ENCODE measurements at regions not wholly inside any gene's neighbourhood (a gene's known extent, or its start where the extent isn't known, plus 50 kb on each side); places are given as distances from the start of the nearest gene placed in this dataset.

DNA sequence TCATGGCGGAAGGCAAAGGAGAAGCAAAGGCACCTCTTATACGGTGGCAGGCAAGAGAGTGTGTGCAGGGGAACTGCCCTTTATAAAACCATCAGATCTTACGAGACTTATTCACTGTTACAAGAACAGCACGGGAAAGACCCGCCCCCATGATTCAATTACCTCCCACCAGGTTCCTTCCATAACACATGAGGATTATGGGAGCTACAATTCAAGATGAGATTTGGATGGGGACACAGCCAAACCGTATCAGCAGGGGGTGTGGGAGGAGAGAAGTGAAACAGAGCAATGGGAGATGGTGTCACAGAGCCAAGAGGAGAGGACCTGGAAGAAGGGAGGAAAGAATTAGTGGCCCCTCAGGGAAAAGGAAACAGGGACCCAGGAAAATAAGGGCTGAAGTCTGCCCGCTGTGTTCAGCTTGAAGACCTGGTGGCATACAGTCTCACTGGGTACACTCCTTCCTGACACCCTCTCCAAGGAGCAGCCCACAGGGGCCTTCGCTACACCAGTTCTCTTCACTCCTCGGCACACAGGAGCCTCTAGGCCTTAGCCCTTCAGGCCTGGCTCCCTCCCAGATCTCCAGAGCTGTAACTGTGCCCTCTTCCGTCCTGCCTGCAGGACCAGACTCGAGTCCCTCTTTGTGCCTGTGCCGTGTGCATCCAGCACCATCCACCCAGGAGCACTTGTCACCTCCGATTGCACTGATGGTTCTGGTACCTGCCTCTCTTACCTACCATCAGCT, 262.1 kb downstream of the EIPR1 start:
- Histone ChIP-seq H3K27ac (ENCODE audit: insufficient read depth, low read length) (no peak overlapping the region), H2BK5ac (ENCODE audit: low read depth, low read length, poor library complexity, severe bottlenecking) (no peak overlapping the region), H3K36me3 (ENCODE audit: control insufficient read depth, insufficient read depth, low read length) (no peaks in the 10 kb centered on the region), H4K91ac (ENCODE audit: insufficient read depth, low read depth, low read length) (no peak overlapping the region), H2BK120ac (ENCODE audit: low read depth, low read length) (no peak overlapping the region), H3K14ac (replicated peaks; ENCODE audit: low read depth, low read length) (no peak overlapping the region), H3K23ac (ENCODE audit: low read depth, low read length) (no peak overlapping the region), H2AK9ac (replicated peaks; ENCODE audit: low read depth, low read length, poor library complexity) (no peak overlapping the region), H4K20me1 (ENCODE audit: insufficient read depth, low read length) (no peaks in the 10 kb centered on the region), H4K8ac (ENCODE audit: low read depth in 2 of 2, low read length in 2 of 2) (no peak overlapping the region), H3K9ac (ENCODE audit: low read depth, low read length) (no peak overlapping the region), H3K18ac (ENCODE audit: low read depth, low read length) (no peak overlapping the region), H3K9me3 (ENCODE audit: control insufficient read depth, insufficient read depth, low read length) (peaks cover 18% of the 10 kb centered on the region), H4K5ac (ENCODE audit: low read depth, low read length) (no peak overlapping the region), H3K27me3 (ENCODE audit: control insufficient read depth, insufficient read depth, low read length) (no peaks in the 10 kb centered on the region), H2AFZ (replicated peaks; ENCODE audit: low read length, poor library complexity) (no peak overlapping the region), H3K9me1 (ENCODE audit: insufficient read depth, low read length) (no peaks in the 10 kb centered on the region), H2BK20ac (ENCODE audit: low read depth, low read length) (no peak overlapping the region), H3K79me1 (ENCODE audit: low read depth in 1 of 2, low read length in 2 of 2) (no peaks in the 10 kb centered on the region), H3K4me1 (ENCODE audit: control insufficient read depth, insufficient read depth, low read length) (no peaks in the 10 kb centered on the region), H3K4ac (ENCODE audit: low read depth, low read length) (no peak overlapping the region), H3K4me3 (ENCODE audit: insufficient read depth, low read depth, low read length) (no peak overlapping the region), H2AK5ac (ENCODE audit: low read depth, low read length) (no peak overlapping the region), H2BK15ac (ENCODE audit: low read depth, low read length) (no peak overlapping the region), H3K56ac (ENCODE audit: extremely low read depth, insufficient read depth, low read length) (no peak overlapping the region), H3K4me2 (ENCODE audit: low read depth, low read length) (no peak overlapping the region)
- ATAC-seq (ENCODE audit: low read depth) (no peak), DNase-seq (no peak)
- TF ChIP-seq RAD21 (IDR thresholded peaks at IDR 0.05; ENCODE audit: low read length) = no peak
- TF ChIP-seq CEBPB (IDR thresholded peaks at IDR 0.05; ENCODE audit: low read depth, low read length) = no peak
- TF ChIP-seq MXI1 (IDR thresholded peaks at IDR 0.05; ENCODE audit: borderline replicate concordance, low read depth, low read length) = no peak
- TF ChIP-seq CHD1 (IDR thresholded peaks at IDR 0.05; ENCODE audit: low read depth, low read length) = no peak
- TF ChIP-seq NFE2L2 (IDR thresholded peaks at IDR 0.05; ENCODE audit: low read depth, low read length) = no peak
- TF ChIP-seq RCOR1 (IDR thresholded peaks at IDR 0.05; ENCODE audit: insufficient replicate concordance, low read length) = no peak
- no peak for TF ChIP-seq SMC3 (IDR thresholded peaks at IDR 0.05; ENCODE audit: low read depth, low read length)
- TF ChIP-seq POLR2A (IDR thresholded peaks at IDR 0.05; ENCODE audit: low read depth, low read length) = no peak
- no peak for TF ChIP-seq BHLHE40 (IDR thresholded peaks at IDR 0.05; ENCODE audit: low read depth, low read length)
- no peak for TF ChIP-seq MAFK (IDR thresholded peaks at IDR 0.05; ENCODE audit: low read depth, low read length)
- TF ChIP-seq, protein P1, sequence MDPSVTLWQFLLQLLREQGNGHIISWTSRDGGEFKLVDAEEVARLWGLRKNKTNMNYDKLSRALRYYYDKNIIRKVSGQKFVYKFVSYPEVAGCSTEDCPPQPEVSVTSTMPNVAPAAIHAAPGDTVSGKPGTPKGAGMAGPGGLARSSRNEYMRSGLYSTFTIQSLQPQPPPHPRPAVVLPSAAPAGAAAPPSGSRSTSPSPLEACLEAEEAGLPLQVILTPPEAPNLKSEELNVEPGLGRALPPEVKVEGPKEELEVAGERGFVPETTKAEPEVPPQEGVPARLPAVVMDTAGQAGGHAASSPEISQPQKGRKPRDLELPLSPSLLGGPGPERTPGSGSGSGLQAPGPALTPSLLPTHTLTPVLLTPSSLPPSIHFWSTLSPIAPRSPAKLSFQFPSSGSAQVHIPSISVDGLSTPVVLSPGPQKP (IDR thresholded peaks at IDR 0.05; ENCODE audit: borderline replicate concordance, low read depth, low read length) = no peak
- no peak for TF ChIP-seq MAZ (IDR thresholded peaks at IDR 0.05; ENCODE audit: borderline replicate concordance, low read depth, low read length)
- TF ChIP-seq RFX5 (IDR thresholded peaks at IDR 0.05; ENCODE audit: low read depth, low read length) = no peak
- TF ChIP-seq, protein P2, sequence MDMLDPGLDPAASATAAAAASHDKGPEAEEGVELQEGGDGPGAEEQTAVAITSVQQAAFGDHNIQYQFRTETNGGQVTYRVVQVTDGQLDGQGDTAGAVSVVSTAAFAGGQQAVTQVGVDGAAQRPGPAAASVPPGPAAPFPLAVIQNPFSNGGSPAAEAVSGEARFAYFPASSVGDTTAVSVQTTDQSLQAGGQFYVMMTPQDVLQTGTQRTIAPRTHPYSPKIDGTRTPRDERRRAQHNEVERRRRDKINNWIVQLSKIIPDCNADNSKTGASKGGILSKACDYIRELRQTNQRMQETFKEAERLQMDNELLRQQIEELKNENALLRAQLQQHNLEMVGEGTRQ (IDR thresholded peaks at IDR 0.05; ENCODE audit: low read depth, low read length) = no peak
- TF ChIP-seq, protein P3, sequence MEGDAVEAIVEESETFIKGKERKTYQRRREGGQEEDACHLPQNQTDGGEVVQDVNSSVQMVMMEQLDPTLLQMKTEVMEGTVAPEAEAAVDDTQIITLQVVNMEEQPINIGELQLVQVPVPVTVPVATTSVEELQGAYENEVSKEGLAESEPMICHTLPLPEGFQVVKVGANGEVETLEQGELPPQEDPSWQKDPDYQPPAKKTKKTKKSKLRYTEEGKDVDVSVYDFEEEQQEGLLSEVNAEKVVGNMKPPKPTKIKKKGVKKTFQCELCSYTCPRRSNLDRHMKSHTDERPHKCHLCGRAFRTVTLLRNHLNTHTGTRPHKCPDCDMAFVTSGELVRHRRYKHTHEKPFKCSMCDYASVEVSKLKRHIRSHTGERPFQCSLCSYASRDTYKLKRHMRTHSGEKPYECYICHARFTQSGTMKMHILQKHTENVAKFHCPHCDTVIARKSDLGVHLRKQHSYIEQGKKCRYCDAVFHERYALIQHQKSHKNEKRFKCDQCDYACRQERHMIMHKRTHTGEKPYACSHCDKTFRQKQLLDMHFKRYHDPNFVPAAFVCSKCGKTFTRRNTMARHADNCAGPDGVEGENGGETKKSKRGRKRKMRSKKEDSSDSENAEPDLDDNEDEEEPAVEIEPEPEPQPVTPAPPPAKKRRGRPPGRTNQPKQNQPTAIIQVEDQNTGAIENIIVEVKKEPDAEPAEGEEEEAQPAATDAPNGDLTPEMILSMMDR (conservative IDR thresholded peaks at IDR 0.05; ENCODE audit: low read depth, low read length) = no peak
- no peak for TF ChIP-seq FOS (IDR thresholded peaks at IDR 0.05; ENCODE audit: low read depth, low read length)
- dilution Hi-C loops (cut with HindIII; ENCODE audit: low sequenced_read_pairs, unreplicated experiment) = no loop called here
- in situ Hi-C loops (cut with MboI; ENCODE audit: low sequenced_read_pairs) = no loop called here
- POLR2A ChIA-PET (ENCODE audit: unreplicated experiment) = no interaction called here
- CTCF ChIA-PET = no interaction called here
- BruUV-seq (replicated peaks) = no TSS peak
- intact Hi-C loops (cut with micrococcal nuclease) = no loop called here
- WGBS, 2 experiments (ENCODE audit: extremely low coverage in 2 of 2, insufficient read length in 1 of 2) = 71% methylated on average over 5 of the region's 13 CpGs; no CpG with 5 or more reads in 1 of the 2 experiments
